ENCODE measurements at regions not wholly inside any gene's neighbourhood (a gene's known extent, or its start where the extent isn't known, plus 50 kb on each side); places are given as distances from the start of the nearest gene placed in this dataset.

- Histone ChIP-seq H3K9ac (ENCODE audit: control insufficient read depth, insufficient read depth, low read length) (no peak overlapping the region), H3K4me2 (ENCODE audit: control insufficient read depth, insufficient read depth) (no peak overlapping the region), H3K4me1 (ENCODE audit: control insufficient read depth, insufficient read depth, low read length) (no peaks in the 10 kb centered on the region), H3K79me2 (ENCODE audit: control insufficient read depth, insufficient read depth, low read length) (no peaks in the 10 kb centered on the region), H3K27ac (ENCODE audit: control insufficient read depth, insufficient read depth) (no peak overlapping the region), H3K36me3 (ENCODE audit: control insufficient read depth in 2 of 2, insufficient read depth in 2 of 2, low read length in 1 of 2) (no peaks in the 10 kb centered on the region), H3K9me3 (replicated peaks; ENCODE audit: control insufficient read depth, insufficient read depth, low read length) (no peaks in the 10 kb centered on the region), H3K27me3 (replicated peaks in 1 of 2; ENCODE audit: control insufficient read depth in 2 of 2, insufficient read depth in 2 of 2, low read length in 1 of 2) (no peaks in the 10 kb centered on the region), H2AFZ (ENCODE audit: control insufficient read depth, low read depth, low read length) (no peak overlapping the region), H3K4me3 (no peak overlapping the region), H4K20me1 (ENCODE audit: control insufficient read depth, insufficient read depth) (no peaks in the 10 kb centered on the region)
- RAD21 ChIA-PET (ENCODE audit: unreplicated experiment): no interaction called here
- SMC1A ChIA-PET (ENCODE audit: uncharacterized antibody, unreplicated experiment): interaction anchor here (0.6 to 1.4 kb wide), 2 partner anchors 18 to 27 kb away, joined by 3 read pairs; no protein-coding TSS in a partner anchor
- POLR2A ChIA-PET: no interaction called here
- BruUV-seq (replicated peaks): no TSS peak
- intact Hi-C loops (cut with micrococcal nuclease; ENCODE audit: unreplicated experiment) (no loop called here), in situ Hi-C loops (cut with MboI) (no loop called here)
- FAIRE-seq (no peak), DNase-seq (ENCODE audit: low read depth, low spot score) (no peak), ATAC-seq (no peak)
- 26% methylated on average over 13 of the region's 13 CpGs for WGBS (ENCODE audit: insufficient coverage, insufficient replicate concordance, low lambda C conversion rate, missing lambda C conversion rate)
- CTCF ChIA-PET: interaction anchor here (1.3 kb wide), 1 partner anchor 374 kb away, joined by 4 read pairs; no protein-coding TSS in a partner anchor
- TF ChIP-seq ATF3 (IDR thresholded peaks at IDR 0.05; ENCODE audit: borderline replicate concordance, extremely low read depth, low read depth, low read length) (no peak), LARP7 (IDR thresholded peaks at IDR 0.05) (no peak), IRF5 (IDR thresholded peaks at IDR 0.05; ENCODE audit: borderline replicate concordance) (no peak), ZNF622 (IDR thresholded peaks at IDR 0.05) (no peak), ZBTB33 (IDR thresholded peaks at IDR 0.05) (no peak), TBL1XR1 (IDR thresholded peaks at IDR 0.05; ENCODE audit: low read depth, low read length) (no peak), ETV6 (conservative IDR thresholded peaks at IDR 0.05 in 1 of 2, IDR thresholded peaks at IDR 0.05 in 1 of 2; ENCODE audit: borderline replicate concordance in 1 of 2, low read depth in 1 of 2) (no peak), RAD51 (IDR thresholded peaks at IDR 0.05) (no peak), ZNF384 (IDR thresholded peaks at IDR 0.05; ENCODE audit: borderline replicate concordance, low read depth, low read length) (no peak), SMARCA5 (IDR thresholded peaks at IDR 0.05) (no peak), DPF2 (IDR thresholded peaks at IDR 0.05) (no peak), IRF3 (IDR thresholded peaks at IDR 0.05) (no peak)
These were observed 59.1 kb upstream of the USP9X start for GRCh38 chrX:41025926-41026701.
